ENCODE measurements at regions not wholly inside any gene's neighbourhood (a gene's known extent, or its start where the extent isn't known, plus 50 kb on each side); places are given as distances from the start of the nearest gene placed in this dataset.

DNA sequence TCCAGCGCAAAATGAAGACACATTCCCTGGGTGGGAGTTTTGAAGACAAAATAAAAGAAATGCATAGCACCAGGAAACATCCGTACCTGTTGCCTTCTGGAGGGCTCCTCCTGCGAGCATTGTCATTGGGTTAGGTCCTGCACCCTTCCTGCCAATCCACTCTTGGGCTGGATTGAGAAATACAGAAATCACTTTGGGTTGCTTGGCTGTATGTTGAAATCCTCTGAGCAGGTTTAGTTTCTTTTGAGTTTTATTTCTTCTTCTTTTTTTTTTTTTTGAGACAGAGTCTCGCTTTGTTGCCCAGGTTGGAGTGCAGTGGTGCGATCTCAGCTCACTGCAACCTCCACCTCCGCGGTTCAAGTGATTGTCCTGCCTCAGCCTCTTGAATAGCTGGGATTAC lies 67.6 kb downstream of the ARF6 start:
- no peak for TF ChIP-seq POLR2A (IDR thresholded peaks at IDR 0.05)
- no peak for TF ChIP-seq CTCF (IDR thresholded peaks at IDR 0.05 in 4 of 5, conservative IDR thresholded peaks at IDR 0.05 in 1 of 5)

Data from gastrocnemius medialis (tissue), 4 donors.